GF-D8 (cell line): ENCODE measurements at regions not wholly inside any gene's neighbourhood (a gene's known extent, or its start where the extent isn't known, plus 50 kb on each side); places are given as distances from the start of the nearest gene placed in this dataset.

Source experiments
- DNase-seq: peaks from one replicate; lab custom pipeline; 2025; lab: John Stamatoyannopoulos, UW

GRCh38 chr10:36634916-36635315 is 490.5 kb upstream of the ANKRD30A start:
- no peak for DNase-seq

GRCh38 chr10:36630267-36630666 is 495.1 kb upstream of the ANKRD30A start:
- no peak for DNase-seq

GRCh38 chr10:36629476-36629875 is 495.9 kb upstream of the ANKRD30A start:
- DNase-seq = no peak

- DNase-seq = no peak
Observed at GRCh38 chr10:36624551-36625100, 500.8 kb upstream of the ANKRD30A start.

- DNase-seq = no peak
Observed at GRCh38 chr10:36621346-36621745, 504.1 kb upstream of the ANKRD30A start.

- DNase-seq = no peak
Observed at GRCh38 chr10:36612436-36612835, 513.0 kb upstream of the ANKRD30A start.

- DNase-seq = no peak
Observed at GRCh38 chr10:36608866-36609265, 516.5 kb upstream of the ANKRD30A start.

GRCh38 chr10:36608251-36608650 is 517.1 kb upstream of the ANKRD30A start:
- DNase-seq = no peak

GRCh38 chr10:36606234-36606839 is 519.1 kb upstream of the ANKRD30A start:
- DNase-seq = no peak

GRCh38 chr10:36604316-36604715 is 521.1 kb upstream of the ANKRD30A start:
- no peak for DNase-seq

- no peak for DNase-seq
Observed at GRCh38 chr10:36603688-36604087, 521.7 kb upstream of the ANKRD30A start.

GRCh38 chr10:36602374-36602773 is 523.0 kb upstream of the ANKRD30A start:
- no peak for DNase-seq

- DNase-seq = no peak
Observed at GRCh38 chr10:36597756-36598320, 527.6 kb upstream of the ANKRD30A start.

GRCh38 chr10:36592964-36593363 is 532.4 kb upstream of the ANKRD30A start:
- DNase-seq = no peak

- DNase-seq = no peak
Observed at GRCh38 chr10:36591436-36591835, 534.0 kb upstream of the ANKRD30A start.

GRCh38 chr10:36583690-36584089 is 541.7 kb upstream of the ANKRD30A start:
- DNase-seq = no peak

GRCh38 chr10:36581237-36581636 is 544.2 kb upstream of the ANKRD30A start:
- no peak for DNase-seq

GRCh38 chr10:36578306-36578705 is 547.1 kb upstream of the ANKRD30A start:
- DNase-seq = no peak

GRCh38 chr10:36577126-36577525 is 548.3 kb upstream of the ANKRD30A start:
- DNase-seq = no peak

GRCh38 chr10:36574207-36574606 is 551.2 kb upstream of the ANKRD30A start:
- no peak for DNase-seq

GRCh38 chr10:36573246-36573645 is 552.2 kb upstream of the ANKRD30A start:
- no peak for DNase-seq

GRCh38 chr10:36564433-36564832 is 561.0 kb upstream of the ANKRD30A start:
- DNase-seq = no peak

- no peak for DNase-seq
Observed at GRCh38 chr10:36559412-36560400, 565.7 kb upstream of the ANKRD30A start.
